Ovary (tissue), 3 donors: ENCODE measurements at regions not wholly inside any gene's neighbourhood (a gene's known extent, or its start where the extent isn't known, plus 50 kb on each side); places are given as distances from the start of the nearest gene placed in this dataset.

ENCODE experiments used
- EP300 ChIP-seq: sonication (generic); formaldehyde crosslinking; IDR thresholded peaks from one replicate; pipeline ENCODE4 v1.6.1; 2017; ENCODE audit warnings: antibody characterized with exemption
- POLR2A ChIP-seq: fragments of 450-650 bp; IDR thresholded peaks from one replicate; pipeline ENCODE4 v1.6.1; 2017; ENCODE audit warnings: antibody characterized with exemption, mild to moderate bottlenecking, moderate library complexity
- TF ChIP-seq, protein P1 (sequence below), 3 donors: fragments of 450-650 bp in 2 of 3; fragments of 200-600 bp in 1 of 3; IDR thresholded peaks; one replicate each; pipeline versions ENCODE4 v1.5.1 to v1.8.0; 2016 to 2022; ENCODE audit warnings: antibody characterized with exemption in 3 of 3, mild to moderate bottlenecking in 1 of 3
- donor health status: DM: no; HTN: no; CAD: no.

DNA sequence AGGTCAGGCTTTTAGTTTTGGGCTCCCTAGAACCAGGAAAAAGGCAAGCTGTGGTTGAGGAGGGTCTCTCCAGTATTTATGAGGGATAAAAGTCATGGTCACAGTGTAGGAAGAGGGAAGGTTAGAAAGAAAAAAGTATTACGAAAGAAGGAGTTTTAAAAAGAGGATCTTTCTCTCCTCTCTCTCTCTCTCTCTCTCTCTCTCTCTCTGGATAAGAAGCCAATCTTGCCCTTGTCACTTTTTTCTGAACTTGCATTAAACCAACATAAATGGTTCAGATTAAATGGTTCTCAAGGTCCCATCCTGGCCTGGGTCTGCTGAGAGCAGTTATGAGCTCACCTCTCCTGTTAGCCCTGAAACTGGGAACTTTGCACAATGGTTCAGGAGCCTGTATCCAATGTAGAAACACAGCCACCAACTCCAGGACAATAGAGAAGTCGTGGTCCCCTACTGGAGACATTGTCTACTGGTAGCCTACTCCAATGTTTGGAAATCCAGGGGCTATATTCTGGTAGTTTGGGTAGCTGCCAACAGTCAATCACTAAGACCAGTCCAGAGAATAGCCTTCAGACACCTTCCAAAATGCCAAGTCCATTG lies 131.9 kb downstream of the DAD1 start:
- TF ChIP-seq, protein P1, sequence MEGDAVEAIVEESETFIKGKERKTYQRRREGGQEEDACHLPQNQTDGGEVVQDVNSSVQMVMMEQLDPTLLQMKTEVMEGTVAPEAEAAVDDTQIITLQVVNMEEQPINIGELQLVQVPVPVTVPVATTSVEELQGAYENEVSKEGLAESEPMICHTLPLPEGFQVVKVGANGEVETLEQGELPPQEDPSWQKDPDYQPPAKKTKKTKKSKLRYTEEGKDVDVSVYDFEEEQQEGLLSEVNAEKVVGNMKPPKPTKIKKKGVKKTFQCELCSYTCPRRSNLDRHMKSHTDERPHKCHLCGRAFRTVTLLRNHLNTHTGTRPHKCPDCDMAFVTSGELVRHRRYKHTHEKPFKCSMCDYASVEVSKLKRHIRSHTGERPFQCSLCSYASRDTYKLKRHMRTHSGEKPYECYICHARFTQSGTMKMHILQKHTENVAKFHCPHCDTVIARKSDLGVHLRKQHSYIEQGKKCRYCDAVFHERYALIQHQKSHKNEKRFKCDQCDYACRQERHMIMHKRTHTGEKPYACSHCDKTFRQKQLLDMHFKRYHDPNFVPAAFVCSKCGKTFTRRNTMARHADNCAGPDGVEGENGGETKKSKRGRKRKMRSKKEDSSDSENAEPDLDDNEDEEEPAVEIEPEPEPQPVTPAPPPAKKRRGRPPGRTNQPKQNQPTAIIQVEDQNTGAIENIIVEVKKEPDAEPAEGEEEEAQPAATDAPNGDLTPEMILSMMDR (IDR thresholded peaks at IDR 0.05), result no peak
- no peak for TF ChIP-seq EP300
- TF ChIP-seq POLR2A, result no peak
